B cell (primary cell): ENCODE measurements at regions not wholly inside any gene's neighbourhood (a gene's known extent, or its start where the extent isn't known, plus 50 kb on each side); places are given as distances from the start of the nearest gene placed in this dataset.

Source experiments
- ATAC-seq: fragments of 200-7000 bp; cut with Tn5 transposase; one replicate; pipeline ENCODE4 v1.10.0; 2021; ENCODE audit warnings: low read depth, mild to moderate bottlenecking, moderate number of reproducible peaks, moderate library complexity
- CTCF ChIA-PET: fragments of 350-600 bp; sonication (Branson Sonifier 250); formaldehyde crosslinking; loops from one replicate; lab custom pipeline; 2021; ENCODE audit warnings: antibody characterized with exemption, inconsistent platforms; lab: Charles Lee
- POLR2A ChIA-PET: fragments of 350-600 bp; sonication (Branson Sonifier 250); formaldehyde crosslinking; loops from one replicate; lab custom pipeline; 2021; ENCODE audit warnings: antibody characterized with exemption; lab: Charles Lee
- DNase-seq: peaks from one replicate; pipeline ENCODE4 v3.0.0; 2013
- H2AFZ ChIP-seq: 2 replicates; pipeline ENCODE4 v1.6.1; 2012; ENCODE audit warnings: mild to moderate bottlenecking, low read depth, low read length; ENCODE audit not compliant: insufficient read depth, poor library complexity, severe bottlenecking
- H3K27ac ChIP-seq, 2 donors: 1 replicate in 1 of 2; 2 replicates in 1 of 2; pipeline ENCODE4 v1.5.1; 2012 to 2013; ENCODE audit warnings: low read length in 2 of 2, mild to moderate bottlenecking in 2 of 2, moderate library complexity in 1 of 2
- H3K27me3 ChIP-seq, 4 experiments: fragments of 200-600 bp in 1 of 4; sonication (generic) in 1 of 4; replicated peaks in 1 of 4; 1 replicate in 2 of 4; 2 replicates in 2 of 4; pipeline versions ENCODE4 v1.6.1 to v1.7.0; 2013 to 2016; ENCODE audit warnings: low read length in 3 of 4, mild to moderate bottlenecking in 2 of 4, mixed read lengths in 1 of 4, moderate library complexity in 1 of 4; ENCODE audit not compliant: insufficient read depth in 4 of 4, control insufficient read depth in 3 of 4; ENCODE audit errors: control extremely low read depth in 1 of 4
- H3K36me3 ChIP-seq, 2 experiments: replicated peaks in 1 of 2; 1 replicate in 1 of 2; 2 replicates in 1 of 2; pipeline versions ENCODE4 v1.6.1 to v1.7.1; 2013; ENCODE audit warnings: low read length in 1 of 2; ENCODE audit not compliant: insufficient read depth in 2 of 2, control insufficient read depth in 1 of 2; ENCODE audit errors: control extremely low read depth in 1 of 2, extremely low read depth in 1 of 2
- H3K4me1 ChIP-seq, 2 donors: fragments of 200-600 bp in 1 of 2; sonication (generic) in 1 of 2; 1 replicate in 1 of 2; 2 replicates in 1 of 2; pipeline versions ENCODE4 v1.5.1 to v1.6.1; 2013 to 2017; ENCODE audit warnings: low read length in 2 of 2; ENCODE audit not compliant: control insufficient read depth in 2 of 2, insufficient read depth in 2 of 2
- H3K4me2 ChIP-seq: replicated peaks from 2 replicates; pipeline ENCODE3; 2012; ENCODE audit warnings: mild to moderate bottlenecking, low read depth, low read length; ENCODE audit not compliant: poor library complexity, severe bottlenecking
- H3K4me3 ChIP-seq, 5 experiments: fragments of 200-600 bp in 1 of 5; sonication (generic) in 1 of 5; 1 replicate in 3 of 5; 2 replicates in 2 of 5; pipeline versions ENCODE4 v1.5.1 to v1.7.0; 2011 to 2016; ENCODE audit warnings: low read length in 4 of 5, mild to moderate bottlenecking in 4 of 5, low read depth in 2 of 5, control low read depth in 1 of 5, moderate library complexity in 1 of 5; ENCODE audit not compliant: insufficient read depth in 1 of 5; ENCODE audit errors: control extremely low read depth in 1 of 5, extremely low read depth in 1 of 5
- H3K79me2 ChIP-seq: fragments of 200-600 bp; sonication (generic); one replicate; pipeline ENCODE4 v1.6.0; 2016; ENCODE audit warnings: low read length; ENCODE audit not compliant: control insufficient read depth, insufficient read depth
- H3K9ac ChIP-seq: fragments of 200-600 bp; sonication (generic); 2 replicates; pipeline ENCODE4 v1.6.1; 2017; ENCODE audit warnings: mild to moderate bottlenecking, low read length, moderate library complexity
- H3K9me3 ChIP-seq, 3 donors: one replicate each; pipeline versions ENCODE4 v1.6.1 to v1.7.1; 2013; ENCODE audit warnings: low read length in 2 of 3; ENCODE audit not compliant: control insufficient read depth in 2 of 3, insufficient read depth in 1 of 3; ENCODE audit errors: control extremely low read depth in 1 of 3
- H4K20me1 ChIP-seq: 2 replicates; pipeline ENCODE4 v1.6.0; 2012; ENCODE audit warnings: mild to moderate bottlenecking, low read length; ENCODE audit not compliant: insufficient read depth, control insufficient read depth, poor library complexity, severe bottlenecking
- H3K27ac Mint-ChIP-seq: one replicate; pipeline ENCODE4 v1.8.0; 2021; ENCODE audit warnings: mixed read lengths
- H3K27me3 Mint-ChIP-seq: one replicate; pipeline ENCODE4 v1.8.0; 2021; ENCODE audit warnings: mixed read lengths
- H3K4me1 Mint-ChIP-seq: one replicate; pipeline ENCODE4 v1.8.0; 2021; ENCODE audit warnings: mixed read lengths
- H3K4me3 Mint-ChIP-seq: one replicate; pipeline ENCODE4 v1.8.0; 2021; ENCODE audit warnings: mixed read lengths
- H3K9me3 Mint-ChIP-seq: one replicate; pipeline ENCODE4 v1.8.0; 2022; ENCODE audit warnings: mixed read lengths; ENCODE audit not compliant: insufficient read depth
- EZH2 ChIP-seq: IDR thresholded peaks from 2 replicates; pipeline ENCODE4 v1.6.1; 2012; ENCODE audit warnings: borderline replicate concordance, low read depth, mild to moderate bottlenecking, moderate library complexity, low read length; ENCODE audit not compliant: insufficient read depth, poor library complexity, severe bottlenecking
- WGBS: methylation state at CpG from one replicate; pipeline ENCODE4 v1.1.5; 2013; ENCODE audit warnings: missing lambda C conversion rate; ENCODE audit not compliant: insufficient coverage; 5-methylcytosine and 5-hydroxymethylcytosine counted together
- intact Hi-C: fragments of 100-400 bp; cut with micrococcal nuclease; formaldehyde crosslinking; loops from one replicate; pipeline ENCODE4 v1.10.0; 2022
- TF ChIP-seq, protein P1 (sequence below): fragments of 200-600 bp; IDR thresholded peaks from one replicate; pipeline ENCODE4 v1.8.0; 2022; ENCODE audit warnings: antibody characterized with exemption, mild to moderate bottlenecking

DNA sequence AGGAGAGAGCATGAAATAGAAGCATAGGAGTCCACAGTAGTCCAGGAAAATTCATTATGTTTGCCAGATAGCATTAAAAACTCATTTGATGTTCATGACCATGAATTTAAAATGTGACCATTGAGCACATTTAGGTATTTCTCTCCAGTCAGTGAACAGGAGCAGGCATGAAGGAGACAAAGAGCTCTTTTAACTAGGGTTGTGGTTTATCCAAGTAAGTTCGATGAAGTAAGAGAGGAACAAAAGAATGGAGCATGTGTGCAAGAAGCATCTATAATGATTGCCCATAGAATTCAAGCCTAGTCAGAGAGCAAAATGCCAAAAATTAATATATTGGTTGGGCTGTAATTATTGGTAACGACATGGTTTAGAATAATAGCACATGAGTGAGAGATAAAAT, 342.1 kb upstream of the CCDC54 start:
- H3K9me3 ChIP-seq: no peaks in the 10 kb centered on the region
- intact Hi-C loops: no loop called here
- H2AFZ ChIP-seq: no peak overlapping the region
- H3K27ac Mint-ChIP-seq: no peak overlapping the region
- H3K79me2 ChIP-seq: no peaks in the 10 kb centered on the region
- no peak overlapping the region for H3K27ac ChIP-seq
- H3K9me3 Mint-ChIP-seq: peaks cover 14% of the 10 kb centered on the region
- H3K9ac ChIP-seq: no peak overlapping the region
- no peak overlapping the region for H3K4me2 ChIP-seq
- H3K36me3 ChIP-seq: no peaks in the 10 kb centered on the region
- WGBS: 90% methylated on average over 1 of the region's 2 CpGs
- no peaks in the 10 kb centered on the region for H3K27me3 ChIP-seq
- ATAC-seq (no peak), DNase-seq (no peak)
- TF ChIP-seq, protein P1, sequence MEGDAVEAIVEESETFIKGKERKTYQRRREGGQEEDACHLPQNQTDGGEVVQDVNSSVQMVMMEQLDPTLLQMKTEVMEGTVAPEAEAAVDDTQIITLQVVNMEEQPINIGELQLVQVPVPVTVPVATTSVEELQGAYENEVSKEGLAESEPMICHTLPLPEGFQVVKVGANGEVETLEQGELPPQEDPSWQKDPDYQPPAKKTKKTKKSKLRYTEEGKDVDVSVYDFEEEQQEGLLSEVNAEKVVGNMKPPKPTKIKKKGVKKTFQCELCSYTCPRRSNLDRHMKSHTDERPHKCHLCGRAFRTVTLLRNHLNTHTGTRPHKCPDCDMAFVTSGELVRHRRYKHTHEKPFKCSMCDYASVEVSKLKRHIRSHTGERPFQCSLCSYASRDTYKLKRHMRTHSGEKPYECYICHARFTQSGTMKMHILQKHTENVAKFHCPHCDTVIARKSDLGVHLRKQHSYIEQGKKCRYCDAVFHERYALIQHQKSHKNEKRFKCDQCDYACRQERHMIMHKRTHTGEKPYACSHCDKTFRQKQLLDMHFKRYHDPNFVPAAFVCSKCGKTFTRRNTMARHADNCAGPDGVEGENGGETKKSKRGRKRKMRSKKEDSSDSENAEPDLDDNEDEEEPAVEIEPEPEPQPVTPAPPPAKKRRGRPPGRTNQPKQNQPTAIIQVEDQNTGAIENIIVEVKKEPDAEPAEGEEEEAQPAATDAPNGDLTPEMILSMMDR: no peak
- no peak for TF ChIP-seq EZH2
- no peak overlapping the region for H3K4me3 Mint-ChIP-seq
- H3K4me1 Mint-ChIP-seq: no peaks in the 10 kb centered on the region
- POLR2A ChIA-PET: no interaction called here
- H3K4me3 ChIP-seq: no peak overlapping the region
- H4K20me1 ChIP-seq: no peaks in the 10 kb centered on the region
- H3K4me1 ChIP-seq: no peaks in the 10 kb centered on the region
- peaks cover under 1% of the 10 kb centered on the region for H3K27me3 Mint-ChIP-seq
- CTCF ChIA-PET: no interaction called here

DNA sequence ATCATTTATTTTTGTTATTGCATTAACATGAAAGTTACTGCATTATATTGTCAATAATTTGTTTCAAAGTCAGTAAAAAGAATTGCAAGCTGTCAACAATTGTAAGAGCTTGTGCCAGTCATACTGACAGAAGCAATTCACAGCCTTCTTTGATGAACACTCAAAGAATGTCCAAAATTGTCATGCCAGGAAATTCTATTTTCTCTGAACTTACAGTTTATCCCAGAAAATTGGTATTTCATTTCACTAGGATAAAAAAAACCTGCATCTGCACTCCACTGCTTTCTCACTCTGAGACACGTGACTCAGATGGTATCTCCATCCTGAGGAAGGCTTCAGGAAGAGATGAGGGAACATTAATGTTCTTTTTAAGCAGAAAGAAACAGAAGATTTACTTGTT, 332.6 kb upstream of the CCDC54 start:
- Mint-ChIP-seq H3K27ac (no peak overlapping the region), H3K4me3 (no peak overlapping the region), H3K9me3 (peaks cover 3% of the 10 kb centered on the region), H3K27me3 (no peaks in the 10 kb centered on the region), H3K4me1 (no peaks in the 10 kb centered on the region)
- POLR2A ChIA-PET: no interaction called here
- no peak for TF ChIP-seq EZH2
- TF ChIP-seq, protein P1: no peak
- CTCF ChIA-PET: no interaction called here
- no peak overlapping the region for H2AFZ ChIP-seq
- WGBS: no CpG with 5 or more reads among the region's 1 CpG
- H3K4me2 ChIP-seq: no peak overlapping the region
- no peaks in the 10 kb centered on the region for H3K9me3 ChIP-seq
- ATAC-seq (no peak), DNase-seq (no peak)
- no peaks in the 10 kb centered on the region for H3K27me3 ChIP-seq
- H3K4me1 ChIP-seq: no peaks in the 10 kb centered on the region
- no peaks in the 10 kb centered on the region for H3K36me3 ChIP-seq
- no peak overlapping the region for H3K27ac ChIP-seq
- no peaks in the 10 kb centered on the region for H3K79me2 ChIP-seq
- H3K4me3 ChIP-seq: no peak overlapping the region
- no peaks in the 10 kb centered on the region for H4K20me1 ChIP-seq
- intact Hi-C loops: no loop called here
- H3K9ac ChIP-seq: no peak overlapping the region
